H1 (cell line): ENCODE measurements at regions not wholly inside any gene's neighbourhood (a gene's known extent, or its start where the extent isn't known, plus 50 kb on each side); places are given as distances from the start of the nearest gene placed in this dataset.

Source experiments
- CTCF ChIA-PET: fragments of 300-600 bp; sonication (Branson Sonifier 250); formaldehyde crosslinking; loops from one replicate; lab custom pipeline; 2021; ENCODE audit not compliant: partially characterized antibody; lab: Charles Lee
- POLR2A ChIA-PET: fragments of 300-600 bp; sonication (Branson Sonifier 250); formaldehyde crosslinking; loops from one replicate; lab custom pipeline; 2021; ENCODE audit warnings: inconsistent platforms; ENCODE audit not compliant: partially characterized antibody; lab: Charles Lee
- DNase-seq, 2 experiments: peaks; one replicate each; pipeline versions ENCODE4 v3.0.0 to v3.0.0-alpha.2; 2010 to 2022; ENCODE audit warnings: low spot score in 2 of 2, low read depth in 1 of 2, mixed read lengths in 1 of 2
- FAIRE-seq: peaks from 2 replicates; lab custom pipeline; 2011; peaks lifted over from hg19 to GRCh38; lab: Jason Lieb, UNC
- H2AFZ ChIP-seq: 2 replicates; pipeline ENCODE4 v1.8.1; 2012; ENCODE audit warnings: low read length, inconsistent platforms
- H2AK5ac ChIP-seq: 2 replicates; pipeline ENCODE4 v1.6.1; 2013; ENCODE audit warnings: low read depth, low read length
- H2BK120ac ChIP-seq: replicated peaks from 2 replicates; pipeline ENCODE3; 2013; ENCODE audit warnings: low read depth, low read length, inconsistent platforms
- H2BK12ac ChIP-seq: 2 replicates; pipeline ENCODE4 v1.6.1; 2013; ENCODE audit warnings: low read depth, low read length
- H2BK15ac ChIP-seq: 2 replicates; pipeline ENCODE4 v1.6.1; 2013; ENCODE audit warnings: low read length
- H2BK20ac ChIP-seq: 2 replicates; pipeline ENCODE4 v1.6.1; 2013; ENCODE audit warnings: low read length
- H2BK5ac ChIP-seq: 2 replicates; pipeline ENCODE4 v1.6.1; 2013; ENCODE audit warnings: low read depth, low read length
- H3K14ac ChIP-seq: 2 replicates; pipeline ENCODE4 v1.6.1; 2013; ENCODE audit warnings: inconsistent platforms; ENCODE audit not compliant: insufficient read length
- H3K18ac ChIP-seq: 2 replicates; pipeline ENCODE4 v1.6.1; 2013; ENCODE audit warnings: low read length; ENCODE audit errors: extremely low read depth
- H3K23ac ChIP-seq: 2 replicates; pipeline ENCODE4 v1.6.1; 2013; ENCODE audit warnings: inconsistent platforms; ENCODE audit not compliant: insufficient read length
- H3K23me2 ChIP-seq: 2 replicates; pipeline ENCODE4 v1.6.1; 2013; ENCODE audit warnings: low read depth, low read length
- H3K27ac ChIP-seq: 2 replicates; pipeline ENCODE4 v1.6.1; 2011; ENCODE audit warnings: low read depth, low read length, inconsistent platforms
- H3K27me3 ChIP-seq, 4 experiments: replicated peaks in 1 of 4; 1 replicate in 1 of 4; 2 replicates in 3 of 4; pipeline versions ENCODE4 v1.6.1 to v1.8.1; 2011 to 2013; ENCODE audit warnings: low read length in 3 of 4, mild to moderate bottlenecking in 3 of 4, inconsistent platforms in 2 of 4, mixed read lengths in 2 of 4, moderate library complexity in 1 of 4; ENCODE audit not compliant: control insufficient read depth in 3 of 4, insufficient read depth in 3 of 4; ENCODE audit errors: extremely low read depth in 1 of 4
- H3K36me3 ChIP-seq, 4 experiments: 2 replicates each; pipeline versions ENCODE4 v1.6.1 to v1.8.1; 2011 to 2013; ENCODE audit warnings: mild to moderate bottlenecking in 4 of 4, low read length in 3 of 4, moderate library complexity in 2 of 4, control low read depth in 1 of 4, inconsistent platforms in 1 of 4; ENCODE audit not compliant: insufficient read depth in 4 of 4, control insufficient read depth in 2 of 4
- H3K4ac ChIP-seq: replicated peaks from 2 replicates; pipeline ENCODE3; 2013; ENCODE audit warnings: low read length, low read depth, mixed read lengths, inconsistent platforms; ENCODE audit not compliant: insufficient read length
- H3K4me1 ChIP-seq, 4 experiments: replicated peaks in 1 of 4; 1 replicate in 1 of 4; 2 replicates in 3 of 4; pipeline versions ENCODE4 v1.6.1 to v1.8.1; 2011 to 2013; ENCODE audit warnings: low read length in 3 of 4, inconsistent platforms in 2 of 4, mixed read lengths in 1 of 4; ENCODE audit not compliant: insufficient read depth in 4 of 4, control insufficient read depth in 3 of 4
- H3K4me2 ChIP-seq, 2 experiments: 2 replicates each; pipeline versions ENCODE4 v1.6.1 to v1.8.1; 2011 to 2013; ENCODE audit warnings: low read depth in 2 of 2, low read length in 2 of 2, control low read depth in 1 of 2, inconsistent platforms in 1 of 2, mild to moderate bottlenecking in 1 of 2; ENCODE audit not compliant: insufficient read depth in 1 of 2
- H3K4me3 ChIP-seq, 4 experiments: fragments of 200-600, 300-600 bp in 1 of 4; sonication (generic), shearing (Covaris generic), sonication (Bioruptor Twin) in 1 of 4; 2 replicates each; pipeline versions ENCODE4 v1.5.1 to v1.8.1; 2011 to 2016; ENCODE audit warnings: low read length in 4 of 4, low read depth in 3 of 4, control low read depth in 2 of 4, inconsistent platforms in 2 of 4, mild to moderate bottlenecking in 2 of 4, mixed read lengths in 1 of 4, moderate library complexity in 1 of 4; ENCODE audit not compliant: insufficient read depth in 2 of 4; ENCODE audit errors: extremely low read depth in 1 of 4
- H3K56ac ChIP-seq: replicated peaks from 2 replicates; pipeline ENCODE3; 2013; ENCODE audit warnings: low read depth, mild to moderate bottlenecking, mixed read lengths, low read length, inconsistent platforms; ENCODE audit not compliant: insufficient read length
- H3K79me1 ChIP-seq: 2 replicates; pipeline ENCODE4 v1.6.1; 2013; ENCODE audit warnings: low read depth, low read length, control low read depth
- H3K79me2 ChIP-seq, 2 experiments: 2 replicates each; pipeline versions ENCODE4 v1.6.1 to v1.8.1; 2012 to 2013; ENCODE audit warnings: low read length in 2 of 2, mild to moderate bottlenecking in 2 of 2, inconsistent platforms in 1 of 2; ENCODE audit not compliant: insufficient read depth in 2 of 2, control insufficient read depth in 1 of 2
- H3K9ac ChIP-seq, 4 experiments: replicated peaks in 1 of 4; 1 replicate in 1 of 4; 2 replicates in 3 of 4; pipeline versions ENCODE4 v1.6.1 to v1.8.1; 2011 to 2013; ENCODE audit warnings: low read depth in 3 of 4, low read length in 3 of 4, control low read depth in 2 of 4, mild to moderate bottlenecking in 2 of 4, moderate library complexity in 2 of 4, inconsistent platforms in 1 of 4; ENCODE audit errors: extremely low read depth in 1 of 4
- H3K9me3 ChIP-seq, 2 experiments: 2 replicates each; pipeline versions ENCODE4 v1.6.1 to v1.8.1; 2012 to 2013; ENCODE audit warnings: mild to moderate bottlenecking in 2 of 2, moderate library complexity in 2 of 2, control low read depth in 1 of 2, inconsistent platforms in 1 of 2, low read depth in 1 of 2, low read length in 1 of 2, mixed read lengths in 1 of 2; ENCODE audit not compliant: insufficient read depth in 2 of 2
- H4K20me1 ChIP-seq, 2 experiments: replicated peaks in 1 of 2; 2 replicates each; pipeline versions ENCODE3 to v1.8.1; 2011 to 2013; ENCODE audit warnings: inconsistent platforms in 2 of 2, low read length in 2 of 2, mild to moderate bottlenecking in 1 of 2; ENCODE audit not compliant: insufficient read depth in 2 of 2, control insufficient read depth in 1 of 2
- H4K5ac ChIP-seq: 2 replicates; pipeline ENCODE4 v1.6.1; 2013; ENCODE audit warnings: low read length, low read depth, mixed read lengths, inconsistent platforms; ENCODE audit not compliant: insufficient read length
- H4K8ac ChIP-seq: 2 replicates; pipeline ENCODE4 v1.8.0; 2013; ENCODE audit warnings: mild to moderate bottlenecking, moderate library complexity, low read length, inconsistent platforms; ENCODE audit not compliant: insufficient read depth; ENCODE audit errors: extremely low read depth
- H4K91ac ChIP-seq: replicated peaks from 2 replicates; pipeline ENCODE3; 2013; ENCODE audit warnings: low read length, mixed read lengths, inconsistent platforms; ENCODE audit not compliant: insufficient read length
- ASH2L ChIP-seq: fragments of 200-600, 300-600 bp; sonication (generic); IDR thresholded peaks from one replicate; pipeline ENCODE4 v1.7.1; 2017; ENCODE audit warnings: low read length
- ATF3 ChIP-seq: IDR thresholded peaks from 2 replicates; pipeline ENCODE4 v1.6.1; 2011; ENCODE audit warnings: low read depth, mild to moderate bottlenecking, low read length; ENCODE audit not compliant: insufficient read depth
- CBX5 ChIP-seq: fragments of 300-800, 300-1000 bp; sonication (generic); IDR thresholded peaks from 2 replicates; pipeline ENCODE4 v1.7.1; 2016; ENCODE audit warnings: antibody characterized with exemption, low read length, low read depth
- CEBPB ChIP-seq: IDR thresholded peaks from 2 replicates; pipeline ENCODE4 v1.6.1; 2012; ENCODE audit warnings: low read depth, low read length
- CHD1 ChIP-seq: IDR thresholded peaks from 2 replicates; pipeline ENCODE4 v1.6.1; 2012; ENCODE audit warnings: low read depth, low read length, improper control_type of control experiment
- CHD2 ChIP-seq: IDR thresholded peaks from 2 replicates; pipeline ENCODE4 v1.6.1; 2012; ENCODE audit warnings: low read length, improper control_type of control experiment
- CTBP2 ChIP-seq: IDR thresholded peaks from 2 replicates; pipeline ENCODE4 v1.7.0; 2011; ENCODE audit warnings: borderline replicate concordance, mild to moderate bottlenecking, moderate library complexity, mixed read lengths, low read length; ENCODE audit not compliant: insufficient read depth, insufficient read length
- FOSL1 ChIP-seq: IDR thresholded peaks from 2 replicates; pipeline ENCODE4 v1.6.1; 2011; ENCODE audit warnings: mild to moderate bottlenecking, low read depth, low read length, moderate library complexity; ENCODE audit not compliant: insufficient read depth
- HDAC2 ChIP-seq, 2 experiments: fragments of 300-600 bp in 1 of 2; sonication (generic) in 1 of 2; IDR thresholded peaks; 2 replicates each; pipeline ENCODE4 v1.6.1; 2011 to 2012; ENCODE audit warnings: low read depth in 2 of 2, low read length in 2 of 2, mild to moderate bottlenecking in 2 of 2, moderate library complexity in 2 of 2, borderline replicate concordance in 1 of 2, inconsistent platforms in 1 of 2
- HDAC6 ChIP-seq: IDR thresholded peaks from one replicate; pipeline ENCODE4 v1.7.1; 2012; ENCODE audit warnings: low read depth, mild to moderate bottlenecking, inconsistent platforms, low read length, moderate library complexity
- MAFK ChIP-seq: IDR thresholded peaks from 2 replicates; pipeline ENCODE4 v1.6.1; 2012; ENCODE audit warnings: low read depth, mild to moderate bottlenecking, improper control_type of control experiment, low read length
- RBBP5 ChIP-seq: IDR thresholded peaks from 2 replicates; pipeline ENCODE4 v1.7.1; 2012; ENCODE audit warnings: low read depth, mild to moderate bottlenecking, inconsistent platforms, low read length, moderate library complexity, borderline replicate concordance
- SP4 ChIP-seq: IDR thresholded peaks from 2 replicates; pipeline ENCODE4 v1.6.1; 2012; ENCODE audit warnings: low read length, inconsistent platforms
- ZNF274 ChIP-seq: IDR thresholded peaks from 2 replicates; pipeline ENCODE4 v1.7.0; 2012; ENCODE audit warnings: low read length, borderline replicate concordance; ENCODE audit errors: extremely low read depth
- WGBS, 2 experiments: shearing (Covaris generic) in 1 of 2; methylation state at CpG; one replicate each; pipeline versions ENCODE4 v1.1.6 to v1.1.7; 2013 to 2015; ENCODE audit warnings: low lambda C conversion rate in 2 of 2, mixed read lengths in 2 of 2, inconsistent platforms in 1 of 2, low coverage in 1 of 2, missing lambda C conversion rate in 1 of 2; ENCODE audit not compliant: insufficient replicate concordance in 2 of 2, insufficient coverage in 1 of 2, insufficient read length in 1 of 2; ENCODE audit errors: extremely low coverage in 1 of 2, missing lambda C conversion rate in 1 of 2; 5-methylcytosine and 5-hydroxymethylcytosine counted together
- TF ChIP-seq, protein P1 (sequence below): IDR thresholded peaks from 2 replicates; pipeline ENCODE4 v1.6.1; 2012; ENCODE audit warnings: inconsistent platforms

DNA sequence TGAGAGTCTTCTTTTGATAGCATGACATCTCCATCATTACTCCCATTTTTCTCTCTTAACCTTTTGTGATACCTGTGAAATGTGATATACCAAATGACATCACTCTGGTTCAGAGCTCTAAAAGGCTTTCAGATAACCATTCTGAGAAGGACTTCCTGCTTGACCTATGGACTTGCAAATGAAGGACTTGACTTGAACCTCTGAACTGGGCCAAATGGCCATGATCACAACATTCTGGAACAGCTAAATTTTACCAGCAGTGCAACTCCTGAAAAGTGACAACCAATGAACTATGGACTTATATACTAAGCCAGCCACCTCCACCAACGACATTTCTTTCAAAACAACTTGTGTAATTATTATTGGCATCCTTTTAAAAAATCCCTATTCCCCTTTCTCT, 1085.8 kb upstream of the CITED2 start:
- no peak overlapping the region for H3K9ac ChIP-seq
- H4K5ac ChIP-seq: no peak overlapping the region
- H3K14ac ChIP-seq: no peak overlapping the region
- no peaks in the 10 kb centered on the region for H3K79me2 ChIP-seq
- no peak overlapping the region for H2BK15ac ChIP-seq
- no peak overlapping the region for H3K56ac ChIP-seq
- H3K18ac ChIP-seq: no peak overlapping the region
- H3K23ac ChIP-seq: no peak overlapping the region
- H3K4me3 ChIP-seq: no peak overlapping the region
- CTCF ChIA-PET: interaction anchor here (0.7 kb wide), 1 partner anchor 523 kb away, joined by 3 read pairs; no protein-coding TSS in a partner anchor
- H4K91ac ChIP-seq: no peak overlapping the region
- H3K4ac ChIP-seq: no peak overlapping the region
- no peak overlapping the region for H2BK5ac ChIP-seq
- no peak for DNase-seq
- H3K23me2 ChIP-seq: no peaks in the 10 kb centered on the region
- H2BK12ac ChIP-seq: no peak overlapping the region
- H3K36me3 ChIP-seq: no peaks in the 10 kb centered on the region
- no peak overlapping the region for H3K4me2 ChIP-seq
- no peaks in the 10 kb centered on the region for H3K27me3 ChIP-seq
- no peak overlapping the region for H3K27ac ChIP-seq
- no peak overlapping the region for H2BK20ac ChIP-seq
- 94% methylated on average over 1 of the region's 1 CpG; no CpG with 5 or more reads in 1 of the 2 experiments for WGBS, 2 experiments
- no peaks in the 10 kb centered on the region for H4K20me1 ChIP-seq
- H3K9me3 ChIP-seq: no peaks in the 10 kb centered on the region
- no peak overlapping the region for H2AK5ac ChIP-seq
- no peak overlapping the region for H4K8ac ChIP-seq
- no peaks in the 10 kb centered on the region; a peak in 1 of 7 replicates for H3K4me1 ChIP-seq
- POLR2A ChIA-PET: no interaction called here
- H2BK120ac ChIP-seq: no peak overlapping the region
- H2AFZ ChIP-seq: no peak overlapping the region
- no peaks in the 10 kb centered on the region for H3K79me1 ChIP-seq
- FAIRE-seq: no peak
- TF ChIP-seq ZNF274 (no peak), SP4 (no peak), HDAC2 (IDR thresholded peaks at IDR 0.05; ENCODE audit: borderline replicate concordance in 1 of 2, low read depth in 2 of 2, low read length in 2 of 2) (no peak), CHD2 (no peak), HDAC6 (no peak), ATF3 (no peak), CHD1 (no peak), ASH2L (no peak), RBBP5 (no peak), CBX5 (no peak), CTBP2 (no peak), MAFK (no peak), CEBPB (no peak), FOSL1 (no peak)
- TF ChIP-seq, protein P1, sequence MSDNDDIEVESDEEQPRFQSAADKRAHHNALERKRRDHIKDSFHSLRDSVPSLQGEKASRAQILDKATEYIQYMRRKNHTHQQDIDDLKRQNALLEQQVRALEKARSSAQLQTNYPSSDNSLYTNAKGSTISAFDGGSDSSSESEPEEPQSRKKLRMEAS: no peak
